OCI-LY1 (cell line): ENCODE measurements at regions not wholly inside any gene's neighbourhood (a gene's known extent, or its start where the extent isn't known, plus 50 kb on each side); places are given as distances from the start of the nearest gene placed in this dataset.

ENCODE experiments used
- H2AFZ ChIP-seq: fragments of 200-600 bp; sonication (generic), shearing (Covaris generic); 2 replicates; pipeline ENCODE4 v1.6.0; 2014; ENCODE audit warnings: antibody characterized with exemption, mild to moderate bottlenecking, low read length
- H3F3A ChIP-seq: fragments of 200-600 bp; sonication (generic), shearing (Covaris generic); 2 replicates; pipeline ENCODE4 v1.6.0; 2014; ENCODE audit warnings: mild to moderate bottlenecking, antibody characterized with exemption, low read length, moderate library complexity; ENCODE audit not compliant: insufficient read depth
- H3K27ac ChIP-seq: fragments of 200-600 bp; sonication (generic); 2 replicates; pipeline ENCODE4 v1.5.1; 2014; ENCODE audit warnings: low read length, mixed run types, mild to moderate bottlenecking, low read depth; ENCODE audit not compliant: poor library complexity, severe bottlenecking
- H3K27me3 ChIP-seq: fragments of 200-600 bp; sonication (generic); 2 replicates; pipeline ENCODE4 v1.6.0; 2014; ENCODE audit warnings: antibody characterized with exemption, mild to moderate bottlenecking, low read length, moderate library complexity; ENCODE audit not compliant: insufficient read depth
- H3K36me3 ChIP-seq: fragments of 200-600 bp; sonication (generic); 2 replicates; pipeline ENCODE4 v1.6.1; 2014; ENCODE audit warnings: mild to moderate bottlenecking, antibody characterized with exemption, low read length, moderate library complexity, mixed read lengths; ENCODE audit not compliant: insufficient read depth
- H3K4me1 ChIP-seq: fragments of 200-600 bp; sonication (generic); 2 replicates; pipeline ENCODE4 v1.5.1; 2014; ENCODE audit warnings: mild to moderate bottlenecking, low read length, moderate library complexity; ENCODE audit not compliant: insufficient read depth, severe bottlenecking
- H3K4me2 ChIP-seq: fragments of 200-600 bp; sonication (generic), shearing (Covaris generic); 2 replicates; pipeline ENCODE4 v1.6.1; 2014; ENCODE audit warnings: low read length
- H3K4me3 ChIP-seq: fragments of 200-600 bp; sonication (generic); 2 replicates; pipeline ENCODE4 v1.5.1; 2014; ENCODE audit warnings: low read length, low read depth, mild to moderate bottlenecking, mixed read lengths; ENCODE audit not compliant: poor library complexity, severe bottlenecking
- H3K79me2 ChIP-seq: fragments of 200-600 bp; shearing (Covaris generic); 2 replicates; pipeline ENCODE4 v1.6.1; 2016; ENCODE audit warnings: mixed run types, low read length, mixed read lengths; ENCODE audit not compliant: insufficient read depth
- H3K9ac ChIP-seq: fragments of 200-600 bp; sonication (generic), shearing (Covaris generic); 2 replicates; pipeline ENCODE4 v1.6.1; 2014; ENCODE audit warnings: mild to moderate bottlenecking, low read length, mixed read lengths
- H3K9me2 ChIP-seq: fragments of 200-600 bp; sonication (generic), shearing (Covaris generic); 2 replicates; pipeline ENCODE4 v1.6.1; 2014; ENCODE audit warnings: low read depth, mild to moderate bottlenecking, low read length, mixed read lengths
- H3K9me3 ChIP-seq: fragments of 200-600 bp; shearing (Covaris generic); 2 replicates; pipeline ENCODE4 v1.6.1; 2014; ENCODE audit warnings: low read length, mixed read lengths
- H4K20me1 ChIP-seq: fragments of 200-600 bp; sonication (generic), shearing (Covaris generic); 2 replicates; pipeline ENCODE4 v1.6.0; 2016; ENCODE audit warnings: mild to moderate bottlenecking, low read length; ENCODE audit not compliant: insufficient read depth
- EZH2 ChIP-seq: fragments of 200-600 bp; sonication (generic), shearing (Covaris generic); IDR thresholded peaks from 2 replicates; pipeline ENCODE4 v1.8.0; 2017; ENCODE audit warnings: borderline replicate concordance, mixed run types, mild to moderate bottlenecking, antibody characterized with exemption, low read length, moderate library complexity, mixed read lengths
- TF ChIP-seq, protein P1 (sequence below): fragments of 200-600 bp; sonication (generic), shearing (Covaris generic); IDR thresholded peaks from 2 replicates; pipeline ENCODE4 v1.5.1; 2017; ENCODE audit warnings: mild to moderate bottlenecking, antibody characterized with exemption, low read length, moderate library complexity, mixed read lengths

DNA sequence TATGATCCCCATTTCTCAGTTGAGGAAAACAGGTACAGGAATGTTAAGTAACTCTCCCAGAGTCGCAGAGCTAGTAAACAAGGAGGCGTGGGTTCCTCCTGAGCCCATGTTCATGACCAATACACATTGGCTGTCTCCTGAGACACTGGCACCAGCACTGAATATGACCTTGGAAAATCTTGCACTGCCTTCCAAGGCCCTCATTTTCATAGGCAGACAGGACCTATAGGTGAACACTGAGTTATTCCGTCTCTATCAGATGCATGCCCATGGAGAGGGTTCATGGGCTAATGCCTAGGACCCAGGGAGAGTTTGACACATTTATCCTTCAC is 504.8 kb downstream of the RFC3 start:
- H2AFZ ChIP-seq: no peak overlapping the region
- no peaks in the 10 kb centered on the region for H3K9me3 ChIP-seq
- H3K27ac ChIP-seq: no peak overlapping the region
- H3K9ac ChIP-seq: no peak overlapping the region
- no peaks in the 10 kb centered on the region for H3K4me1 ChIP-seq
- H4K20me1 ChIP-seq: no peaks in the 10 kb centered on the region
- H3K4me2 ChIP-seq: no peak overlapping the region
- no peaks in the 10 kb centered on the region for H3F3A ChIP-seq
- no peaks in the 10 kb centered on the region for H3K79me2 ChIP-seq
- H3K4me3 ChIP-seq: no peak overlapping the region
- no peaks in the 10 kb centered on the region for H3K36me3 ChIP-seq
- TF ChIP-seq, protein P1, sequence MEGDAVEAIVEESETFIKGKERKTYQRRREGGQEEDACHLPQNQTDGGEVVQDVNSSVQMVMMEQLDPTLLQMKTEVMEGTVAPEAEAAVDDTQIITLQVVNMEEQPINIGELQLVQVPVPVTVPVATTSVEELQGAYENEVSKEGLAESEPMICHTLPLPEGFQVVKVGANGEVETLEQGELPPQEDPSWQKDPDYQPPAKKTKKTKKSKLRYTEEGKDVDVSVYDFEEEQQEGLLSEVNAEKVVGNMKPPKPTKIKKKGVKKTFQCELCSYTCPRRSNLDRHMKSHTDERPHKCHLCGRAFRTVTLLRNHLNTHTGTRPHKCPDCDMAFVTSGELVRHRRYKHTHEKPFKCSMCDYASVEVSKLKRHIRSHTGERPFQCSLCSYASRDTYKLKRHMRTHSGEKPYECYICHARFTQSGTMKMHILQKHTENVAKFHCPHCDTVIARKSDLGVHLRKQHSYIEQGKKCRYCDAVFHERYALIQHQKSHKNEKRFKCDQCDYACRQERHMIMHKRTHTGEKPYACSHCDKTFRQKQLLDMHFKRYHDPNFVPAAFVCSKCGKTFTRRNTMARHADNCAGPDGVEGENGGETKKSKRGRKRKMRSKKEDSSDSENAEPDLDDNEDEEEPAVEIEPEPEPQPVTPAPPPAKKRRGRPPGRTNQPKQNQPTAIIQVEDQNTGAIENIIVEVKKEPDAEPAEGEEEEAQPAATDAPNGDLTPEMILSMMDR: no peak
- no peak for TF ChIP-seq EZH2
- no peaks in the 10 kb centered on the region for H3K9me2 ChIP-seq
- no peaks in the 10 kb centered on the region for H3K27me3 ChIP-seq

DNA sequence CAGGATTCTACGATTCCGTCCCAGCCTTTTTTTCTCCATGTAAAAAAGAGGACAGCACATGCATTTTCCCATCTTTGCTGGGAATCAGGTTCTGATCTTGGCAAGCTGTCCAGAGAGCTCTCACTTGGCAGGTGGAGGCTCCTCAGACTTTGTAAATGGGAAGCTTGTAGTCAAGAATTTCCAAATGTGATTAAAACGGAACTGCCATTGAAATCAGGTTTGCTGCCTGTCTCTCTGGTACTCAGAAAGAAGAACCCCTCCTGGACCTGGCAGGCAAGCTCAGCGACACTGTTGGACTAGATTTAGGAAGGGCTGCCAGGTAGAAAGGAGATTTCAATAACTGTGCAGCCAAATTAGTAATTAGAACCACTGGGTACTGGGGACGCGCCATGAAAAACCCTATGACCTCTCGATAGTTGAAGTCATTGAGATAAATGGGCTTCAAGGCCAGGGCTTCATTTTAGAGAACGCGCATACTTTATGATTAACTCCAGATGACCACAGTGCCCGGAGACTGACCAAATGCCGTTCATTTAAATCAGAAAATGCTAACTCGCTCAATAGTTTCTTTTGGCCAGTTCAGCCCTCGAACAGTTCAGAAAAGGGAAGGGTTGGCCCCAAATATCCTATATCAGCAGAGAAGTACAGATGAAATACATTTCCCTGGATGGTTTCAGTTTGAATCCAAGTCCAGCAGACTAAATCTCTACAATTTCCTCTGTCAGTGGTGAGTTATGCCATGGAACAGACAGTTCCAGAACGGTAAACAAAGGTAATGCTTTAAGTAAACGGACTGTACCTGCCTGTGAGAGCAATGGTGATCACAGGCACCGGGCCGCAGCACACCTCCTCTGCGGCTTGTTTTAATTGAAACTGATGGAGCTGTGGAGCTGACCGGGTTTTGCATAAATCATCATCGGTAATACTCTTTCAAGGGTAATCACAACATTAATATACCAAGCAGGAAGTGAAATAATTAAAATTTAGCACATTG is 517.4 kb downstream of the RFC3 start:
- no peaks in the 10 kb centered on the region for H3F3A ChIP-seq
- TF ChIP-seq, protein P1: no peak
- TF ChIP-seq EZH2: no peak
- H2AFZ ChIP-seq: no peak overlapping the region
- no peak overlapping the region for H3K9ac ChIP-seq
- H4K20me1 ChIP-seq: no peaks in the 10 kb centered on the region
- H3K27ac ChIP-seq: no peak overlapping the region
- H3K4me3 ChIP-seq: no peak overlapping the region
- no peaks in the 10 kb centered on the region for H3K27me3 ChIP-seq
- no peaks in the 10 kb centered on the region for H3K9me3 ChIP-seq
- H3K79me2 ChIP-seq: no peaks in the 10 kb centered on the region
- H3K36me3 ChIP-seq: no peaks in the 10 kb centered on the region
- no peaks in the 10 kb centered on the region for H3K4me1 ChIP-seq
- H3K4me2 ChIP-seq: no peak overlapping the region
- H3K9me2 ChIP-seq: no peaks in the 10 kb centered on the region

DNA sequence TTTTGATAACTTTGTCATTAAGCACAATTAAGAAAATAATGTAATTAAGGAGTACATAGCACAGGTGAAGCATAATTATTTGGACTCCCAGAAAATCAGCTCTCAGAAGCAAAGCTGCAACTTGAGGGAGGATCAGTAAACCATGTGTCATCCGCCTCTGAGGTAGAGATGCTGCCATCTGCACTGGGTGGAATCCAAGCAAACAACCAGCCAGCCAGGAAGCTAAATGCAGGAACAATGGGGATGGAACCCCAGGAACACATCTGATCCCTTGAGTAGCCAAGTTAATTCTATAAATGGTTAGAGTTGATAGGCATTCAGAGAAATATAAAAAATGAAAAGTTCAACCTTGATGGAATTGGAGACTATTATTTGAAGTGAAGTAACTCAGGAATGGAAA is 520.2 kb downstream of the RFC3 start:
- H3F3A ChIP-seq: no peaks in the 10 kb centered on the region
- H3K9ac ChIP-seq: no peak overlapping the region
- no peak overlapping the region for H3K4me3 ChIP-seq
- no peak overlapping the region for H2AFZ ChIP-seq
- H3K4me2 ChIP-seq: no peak overlapping the region
- no peak for TF ChIP-seq EZH2
- TF ChIP-seq, protein P1: no peak
- no peaks in the 10 kb centered on the region for H3K36me3 ChIP-seq
- H3K4me1 ChIP-seq: no peaks in the 10 kb centered on the region
- no peaks in the 10 kb centered on the region for H3K27me3 ChIP-seq
- H3K9me2 ChIP-seq: no peaks in the 10 kb centered on the region
- H3K9me3 ChIP-seq: no peaks in the 10 kb centered on the region
- H3K27ac ChIP-seq: no peak overlapping the region
- H4K20me1 ChIP-seq: no peaks in the 10 kb centered on the region
- H3K79me2 ChIP-seq: no peaks in the 10 kb centered on the region
